Spinal cord (tissue), 9 donors: ENCODE measurements at regions not wholly inside any gene's neighbourhood (a gene's known extent, or its start where the extent isn't known, plus 50 kb on each side); places are given as distances from the start of the nearest gene placed in this dataset.

Experiments
- DNase-seq, 6 donors: peaks; one replicate each; pipeline versions ENCODE4 v3.0.0 to v3.0.0-alpha.2; 2013 to 2015; ENCODE audit warnings: low spot score in 6 of 6, low read depth in 4 of 6
- H3K27ac ChIP-seq: one replicate; pipeline ENCODE4 v1.5.1; 2013; ENCODE audit warnings: low read depth, low read length, control low read depth
- H3K27me3 ChIP-seq: one replicate; pipeline ENCODE4 v1.6.1; 2013; ENCODE audit warnings: low read length; ENCODE audit not compliant: control insufficient read depth, insufficient read depth
- H3K36me3 ChIP-seq: one replicate; pipeline ENCODE4 v1.6.1; 2013; ENCODE audit warnings: low read length; ENCODE audit not compliant: control insufficient read depth, insufficient read depth
- H3K4me1 ChIP-seq: one replicate; pipeline ENCODE4 v1.6.1; 2013; ENCODE audit warnings: low read length; ENCODE audit not compliant: control insufficient read depth, insufficient read depth
- H3K4me3 ChIP-seq: one replicate; pipeline ENCODE4 v1.5.1; 2013; ENCODE audit warnings: low read depth, low read length, control low read depth
- H3K9me3 ChIP-seq: one replicate; pipeline ENCODE4 v1.6.1; 2013; ENCODE audit warnings: low read length; ENCODE audit not compliant: control insufficient read depth, insufficient read depth
- WGBS: methylation state at CpG from one replicate; pipeline ENCODE4 v1.1.5; 2013; ENCODE audit warnings: missing lambda C conversion rate; ENCODE audit not compliant: insufficient coverage; 5-methylcytosine and 5-hydroxymethylcytosine counted together
- donor health status: healthy.

DNA sequence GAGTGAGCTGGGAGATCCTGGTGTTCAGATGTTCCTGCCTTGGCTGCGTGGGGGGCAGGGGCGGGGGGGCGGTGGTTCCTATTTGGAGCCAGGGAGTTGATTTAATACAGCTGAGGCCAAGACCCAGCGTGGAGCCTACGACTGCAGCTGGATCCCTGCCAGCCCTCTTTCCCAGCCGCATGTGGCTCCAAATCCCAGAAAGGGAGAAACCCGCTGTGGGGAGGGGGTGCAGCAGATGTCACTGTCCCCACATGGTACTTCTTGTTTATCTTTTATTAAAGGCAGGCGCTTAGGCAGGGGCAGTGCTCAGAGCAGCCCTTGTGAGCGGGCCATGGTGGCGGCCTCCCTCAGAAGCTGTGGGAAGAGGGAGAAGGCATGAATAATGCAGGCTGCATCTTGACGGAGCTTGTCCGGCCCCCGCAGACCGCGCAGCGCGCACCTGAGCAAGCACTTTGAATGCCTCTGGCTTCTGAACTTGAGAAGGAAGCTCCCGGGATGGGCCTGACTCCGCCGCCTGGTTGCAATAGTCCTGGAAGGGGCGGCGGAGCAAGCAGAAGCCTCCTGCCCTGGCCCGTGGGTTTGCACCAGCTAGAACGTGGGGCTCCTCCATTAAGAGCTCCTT is 112.1 kb downstream of the GLI2 start:
- Histone ChIP-seq H3K4me3 (no peak overlapping the region), H3K27ac (peak overlapping the region; percentile 10), H3K36me3 (no peaks in the 10 kb centered on the region), H3K27me3 (no peaks in the 10 kb centered on the region), H3K4me1 (peaks cover 38% of the 10 kb centered on the region), H3K9me3 (peaks cover 5% of the 10 kb centered on the region)
- WGBS, result 21% methylated on average over 18 of the region's 24 CpGs
- DNase-seq, result peak in 4 of 6 donors; percentile 31 to 87 (median 66)

DNA sequence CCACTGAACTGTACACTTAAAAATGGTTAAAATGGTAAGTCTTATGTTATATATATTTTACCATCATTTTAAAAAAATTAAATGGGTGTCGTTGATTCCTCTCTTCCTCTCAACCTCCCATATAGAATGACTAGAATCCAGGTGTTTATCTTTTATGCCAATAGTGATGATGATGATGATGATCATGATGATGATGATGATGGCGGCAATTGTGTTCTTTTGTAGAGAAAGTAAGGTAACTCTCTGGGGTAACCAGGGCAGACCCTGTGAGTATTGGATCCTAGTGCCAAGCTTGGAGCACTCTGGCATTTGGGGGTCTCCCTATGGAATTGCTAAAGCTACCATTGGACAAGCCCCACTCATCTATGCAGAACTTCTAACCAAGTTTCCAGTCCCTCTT is 113.6 kb downstream of the GLI2 start:
- no CpG with 5 or more reads among the region's 2 CpGs for WGBS
- no peaks in the 10 kb centered on the region for H3K27me3 ChIP-seq

DNA sequence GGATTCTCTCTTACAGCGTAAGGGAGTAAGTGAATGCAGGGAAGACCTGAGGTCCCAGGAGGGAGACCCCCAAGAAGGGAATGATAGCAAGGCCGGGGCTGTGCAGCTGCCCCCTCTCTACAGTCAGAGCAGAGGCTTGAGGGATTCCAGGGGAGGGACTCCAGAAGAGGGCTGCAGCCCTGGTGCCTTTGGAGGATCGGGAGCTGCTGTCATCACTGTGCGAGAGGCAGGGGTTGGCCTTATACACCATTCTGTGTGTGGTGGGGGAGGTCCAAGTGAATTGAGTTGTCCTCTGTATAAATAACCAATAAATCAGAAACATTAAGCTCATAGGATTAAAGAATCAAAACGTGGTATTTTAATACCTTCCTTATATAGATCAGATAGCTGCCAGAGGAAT is 114.9 kb downstream of the GLI2 start:
- Histone ChIP-seq H3K27ac (no peak overlapping the region), H3K4me3 (no peak overlapping the region), H3K4me1 (peaks cover 41% of the 10 kb centered on the region), H3K36me3 (no peaks in the 10 kb centered on the region), H3K9me3 (peaks cover 5% of the 10 kb centered on the region), H3K27me3 (no peaks in the 10 kb centered on the region)
- DNase-seq, result no peak
- WGBS, result 100% methylated on average over 2 of the region's 5 CpGs

More for the DNA sequence above, 113.6 kb downstream of the GLI2 start:
- DNase-seq, result no peak
- no peak overlapping the region for H3K4me3 ChIP-seq
- H3K9me3 ChIP-seq, result peaks cover 5% of the 10 kb centered on the region
- H3K27ac ChIP-seq, result no peak overlapping the region
- H3K36me3 ChIP-seq, result no peaks in the 10 kb centered on the region
- H3K4me1 ChIP-seq, result peaks cover 41% of the 10 kb centered on the region

- 100% methylated on average over 1 of the region's 3 CpGs for WGBS
- no peak for DNase-seq
- peaks cover 39% of the 10 kb centered on the region for H3K4me1 ChIP-seq
- H3K4me3 ChIP-seq, result no peak overlapping the region
- H3K36me3 ChIP-seq, result no peaks in the 10 kb centered on the region
- H3K27ac ChIP-seq, result no peak overlapping the region
- H3K9me3 ChIP-seq, result peaks cover 5% of the 10 kb centered on the region
- no peaks in the 10 kb centered on the region for H3K27me3 ChIP-seq
Observed at GRCh38 chr2:120851116-120851773, 115.6 kb downstream of the GLI2 start.

DNA sequence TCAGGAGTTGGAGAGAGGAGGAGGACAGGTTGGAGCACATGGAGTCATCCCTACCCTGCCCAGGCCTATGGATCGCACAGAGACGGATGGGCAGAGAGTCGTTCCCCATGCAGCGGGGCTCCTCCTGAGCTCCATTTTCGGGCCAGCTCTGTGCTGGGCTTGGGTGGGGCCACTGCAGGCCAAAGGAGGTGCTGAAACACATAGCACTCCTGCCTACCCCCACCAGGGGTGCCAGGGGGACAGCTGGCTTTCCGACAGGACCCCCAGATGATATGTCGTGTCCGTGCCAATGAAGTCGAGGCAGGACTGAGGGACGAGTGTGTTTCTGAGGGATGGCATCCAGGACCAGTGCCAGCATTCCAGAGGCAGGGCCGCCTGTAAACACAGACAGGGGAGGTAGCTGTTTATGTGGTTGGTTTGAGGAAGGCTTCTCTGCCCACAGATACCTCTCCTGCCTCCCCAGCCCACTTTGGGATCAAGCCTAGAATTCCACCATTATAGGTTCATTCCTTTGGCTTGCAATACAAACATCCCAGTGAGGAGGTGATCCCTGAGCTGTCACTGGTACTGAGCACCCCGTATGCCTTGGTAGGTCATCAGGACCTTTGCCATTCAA is 116.6 kb downstream of the GLI2 start:
- WGBS, result 46% methylated on average over 9 of the region's 12 CpGs
- no peak for DNase-seq

GRCh38 chr2:120853306-120854013 is 117.8 kb downstream of the GLI2 start:
- peaks cover 24% of the 10 kb centered on the region for H3K4me1 ChIP-seq
- H3K27ac ChIP-seq, result no peak overlapping the region
- WGBS, result 85% methylated on average over 2 of the region's 5 CpGs
- H3K9me3 ChIP-seq, result peaks cover 5% of the 10 kb centered on the region
- no peaks in the 10 kb centered on the region for H3K36me3 ChIP-seq
- DNase-seq, result no peak
- no peaks in the 10 kb centered on the region for H3K27me3 ChIP-seq
- no peak overlapping the region for H3K4me3 ChIP-seq

More for the DNA sequence above, 116.6 kb downstream of the GLI2 start:
- Histone ChIP-seq H3K4me3 (no peak overlapping the region), H3K27ac (no peak overlapping the region), H3K9me3 (peaks cover 5% of the 10 kb centered on the region), H3K27me3 (no peaks in the 10 kb centered on the region), H3K4me1 (peaks cover 32% of the 10 kb centered on the region), H3K36me3 (no peaks in the 10 kb centered on the region)

GRCh38 chr2:120854014-120854620 is 118.4 kb downstream of the GLI2 start:
- DNase-seq, result no peak
- Histone ChIP-seq H3K36me3 (no peaks in the 10 kb centered on the region), H3K27ac (no peak overlapping the region), H3K9me3 (peaks cover 5% of the 10 kb centered on the region), H3K4me3 (no peak overlapping the region), H3K27me3 (no peaks in the 10 kb centered on the region), H3K4me1 (peaks cover 27% of the 10 kb centered on the region)
- WGBS, result 91% methylated on average over 6 of the region's 7 CpGs

DNA sequence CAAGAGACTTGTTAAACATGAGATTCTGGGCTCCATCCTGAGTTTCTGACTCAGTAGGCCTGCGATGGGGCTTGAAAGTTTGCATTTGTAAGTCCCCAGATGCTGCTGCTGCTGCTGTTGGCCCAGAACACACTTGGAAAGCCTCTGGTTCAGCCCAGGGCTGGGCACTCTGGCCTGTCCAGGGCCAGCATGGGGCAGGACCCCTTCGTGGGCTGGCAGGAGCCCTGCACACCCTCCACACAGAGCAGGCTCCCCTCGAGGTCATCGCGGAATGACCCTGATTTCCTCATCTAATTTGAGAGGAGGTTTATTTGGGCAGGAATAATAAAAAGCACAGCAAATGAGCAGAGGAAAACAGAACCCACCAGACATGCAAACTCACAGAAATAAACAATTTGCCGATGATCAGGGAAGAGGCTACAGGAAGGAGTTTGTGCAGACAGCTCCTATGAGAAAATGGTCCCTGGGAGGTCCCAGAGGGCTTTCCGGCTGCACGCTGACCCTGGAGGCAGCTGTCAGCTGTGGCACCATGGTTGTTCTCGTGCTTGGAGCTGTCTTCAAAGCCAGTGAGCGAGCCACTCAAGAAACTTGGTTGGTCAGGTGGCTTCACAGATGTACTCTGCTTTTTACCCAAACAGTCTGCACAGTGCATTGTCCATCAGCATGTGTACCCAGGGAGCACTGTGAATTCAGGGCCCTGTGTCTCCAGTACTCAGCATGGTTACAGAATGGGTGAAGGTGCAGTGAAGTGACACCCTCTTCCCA is 119.3 kb downstream of the GLI2 start:
- no peaks in the 10 kb centered on the region for H3K27me3 ChIP-seq
- H3K4me3 ChIP-seq, result no peak overlapping the region
- peaks cover 33% of the 10 kb centered on the region for H3K4me1 ChIP-seq
- no peaks in the 10 kb centered on the region for H3K9me3 ChIP-seq
- no peak for DNase-seq
- 66% methylated on average over 6 of the region's 10 CpGs for WGBS
- H3K27ac ChIP-seq, result no peak overlapping the region
- no peaks in the 10 kb centered on the region for H3K36me3 ChIP-seq
